Myocyte (in vitro differentiated cells): ENCODE measurements at regions not wholly inside any gene's neighbourhood (a gene's known extent, or its start where the extent isn't known, plus 50 kb on each side); places are given as distances from the start of the nearest gene placed in this dataset.
A peak's percentile ranks its signal among the peaks of the same experiment; 100 is the strongest.

Experiments
- DNase-seq: peaks from one replicate; pipeline ENCODE4 v3.0.0-alpha.2; 2012; ENCODE audit warnings: low read depth

GRCh38 chr7:4612237-4612636 lies 69.9 kb upstream of the FOXK1 start:
- no peak for DNase-seq

DNA sequence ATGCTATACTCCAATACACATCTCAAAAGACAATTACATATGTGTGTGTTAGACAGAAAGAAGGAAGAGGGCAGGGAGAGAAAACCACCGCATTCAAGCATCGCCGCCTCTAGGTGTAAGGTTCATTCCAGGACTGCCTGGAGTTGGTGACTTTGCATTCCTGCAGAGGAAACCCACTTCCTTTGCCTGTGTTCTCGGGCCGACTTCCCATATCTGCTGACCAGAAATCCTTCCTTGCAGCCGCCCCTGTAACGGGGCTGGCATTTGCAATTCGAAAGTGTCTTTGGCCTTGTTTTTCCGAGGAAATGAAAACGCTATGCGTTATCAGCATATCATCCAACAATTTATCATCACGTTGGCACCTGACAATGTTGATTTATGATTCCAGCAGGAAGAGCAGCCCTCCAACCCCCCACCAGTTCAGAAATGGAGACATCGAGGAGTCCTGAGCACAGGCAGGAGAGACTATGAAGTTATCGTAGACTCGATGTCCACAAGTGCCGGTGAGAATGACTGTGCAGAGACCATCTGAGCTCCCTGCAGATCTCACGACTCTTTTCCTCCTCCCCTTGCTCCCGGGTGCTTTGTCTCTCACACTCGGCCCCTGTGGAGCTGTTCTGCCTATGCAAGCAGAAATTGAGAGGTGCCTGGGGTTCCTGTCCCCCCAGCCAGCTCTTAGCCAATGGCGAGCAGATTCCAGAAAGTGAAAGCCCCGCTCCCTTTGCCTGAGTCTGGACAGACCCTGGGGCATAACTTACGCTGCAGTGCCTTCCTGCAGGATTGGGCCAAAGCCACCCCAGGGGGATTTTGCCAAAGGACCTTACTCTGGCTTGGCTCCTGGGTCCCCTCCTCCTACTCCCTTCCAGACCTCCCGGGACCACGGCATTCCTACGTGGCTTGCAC lies 68.9 kb upstream of the FOXK1 start:
- peak; percentile 38 for DNase-seq

DNA sequence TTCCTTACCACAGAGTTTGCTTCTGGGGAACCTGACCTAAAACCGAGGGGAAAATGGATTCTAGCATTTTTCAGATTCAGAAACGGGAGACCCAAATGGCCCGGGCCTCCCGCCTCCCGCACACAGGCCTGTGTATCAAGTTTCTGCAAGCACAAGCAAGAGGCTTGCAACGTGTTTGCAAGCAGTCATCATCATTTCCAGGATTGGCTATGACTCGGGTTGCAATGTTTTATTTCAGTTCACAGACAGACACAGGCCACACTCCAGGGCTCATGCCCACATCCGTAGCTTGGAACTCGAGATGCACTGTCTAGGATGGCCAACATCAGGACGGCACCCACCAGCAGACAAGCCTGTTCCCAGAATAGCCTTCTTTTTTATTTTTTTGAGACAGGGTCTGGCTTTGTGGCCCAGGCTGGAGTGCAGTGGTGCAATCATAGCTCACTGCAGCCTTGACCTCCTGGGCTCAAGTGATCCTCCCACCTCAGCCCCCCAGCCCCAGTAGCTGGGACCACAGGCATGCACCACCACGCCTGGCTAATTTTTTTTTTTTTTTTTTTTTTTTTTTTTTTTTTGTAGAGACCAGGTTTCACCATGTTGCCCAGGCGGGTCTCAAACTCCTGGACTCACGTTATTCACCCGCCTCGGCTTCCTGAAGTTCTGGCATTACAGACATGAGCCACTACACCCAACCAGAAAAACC lies 68.1 kb upstream of the FOXK1 start:
- peak; percentile 91 for DNase-seq

- DNase-seq, result no peak
These were observed 66.0 kb upstream of the FOXK1 start for GRCh38 chr7:4616116-4616515.

- peak; percentile 29 for DNase-seq
These were observed 60.7 kb upstream of the FOXK1 start for GRCh38 chr7:4621396-4621795.

DNA sequence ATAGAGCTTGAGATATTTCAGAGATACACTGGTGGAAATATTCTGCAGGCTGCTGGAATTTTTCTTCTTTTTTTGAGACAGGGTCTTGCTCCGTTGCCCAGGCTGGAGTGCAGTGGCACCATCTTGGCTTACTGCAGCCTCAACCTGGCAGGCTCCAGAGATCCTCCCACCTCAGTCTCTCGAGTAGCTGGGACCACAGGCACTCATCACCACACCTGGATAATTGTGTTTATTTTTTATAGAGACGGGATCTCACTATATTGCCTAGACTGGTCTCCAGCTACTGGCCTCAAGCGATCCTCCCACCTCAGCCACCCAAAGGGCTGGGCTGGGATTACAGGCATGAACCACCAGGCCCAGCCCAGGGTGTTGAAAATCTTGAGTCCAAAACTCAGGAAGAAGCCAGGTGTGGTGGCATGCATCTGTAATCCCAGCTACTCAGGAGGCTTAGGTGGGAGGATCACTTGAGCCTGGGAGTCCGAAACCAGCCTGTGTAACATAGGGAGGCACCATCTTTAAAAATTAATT lies 55.7 kb upstream of the FOXK1 start:
- no peak for DNase-seq

DNA sequence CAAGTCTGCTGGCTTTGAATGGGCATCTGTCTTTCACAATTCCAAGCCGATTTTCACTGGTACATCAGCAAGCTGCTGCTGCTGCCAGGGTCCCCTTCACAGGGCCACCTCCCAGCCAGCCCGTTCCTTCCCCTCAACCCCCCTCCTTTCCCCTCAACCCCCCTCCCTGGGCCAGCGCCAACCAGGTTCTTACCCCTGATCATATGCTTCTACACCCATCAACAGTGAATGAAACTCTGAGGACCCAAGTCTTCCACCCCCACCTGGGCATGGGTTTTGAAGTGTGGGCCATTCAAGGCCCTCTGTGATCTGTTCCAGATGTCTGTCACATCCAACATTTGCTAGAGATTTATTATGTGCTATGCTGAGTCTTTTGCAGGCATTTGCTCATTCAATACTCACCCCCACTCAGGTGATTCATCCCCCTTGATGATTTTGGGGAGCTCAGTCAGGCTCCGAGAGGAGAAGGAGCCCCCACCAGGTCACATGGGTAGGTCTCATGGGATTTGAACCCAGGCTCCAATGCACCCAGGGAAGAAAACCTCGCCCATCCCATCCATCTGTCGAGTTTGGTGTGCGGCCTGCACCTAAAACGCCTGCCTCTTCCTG lies 52.7 kb upstream of the FOXK1 start:
- no peak for DNase-seq

GRCh38 chr7:4631380-4632179 lies 50.5 kb upstream of the FOXK1 start:
- peak; percentile 96 for DNase-seq
